Astrocyte (in vitro differentiated cells and primary cell): ENCODE measurements at regions not wholly inside any gene's neighbourhood (a gene's known extent, or its start where the extent isn't known, plus 50 kb on each side); places are given as distances from the start of the nearest gene placed in this dataset.

Experiments used
- DNase-seq: peaks from one replicate; pipeline ENCODE4 v3.0.0-alpha.2; 2010; ENCODE audit warnings: low read depth
- FAIRE-seq: peaks from 2 replicates; lab custom pipeline; 2011; peaks lifted over from hg19 to GRCh38; lab: Jason Lieb, UNC
- H2AFZ ChIP-seq: 2 replicates; pipeline ENCODE4 v1.6.0; 2012; ENCODE audit warnings: low read depth, low read length, inconsistent platforms
- H3K27ac ChIP-seq: 2 replicates; pipeline ENCODE4 v1.5.1; 2011; ENCODE audit warnings: low read depth, low read length, inconsistent platforms
- H3K27me3 ChIP-seq: 2 replicates; pipeline ENCODE4 v1.6.0; 2011; ENCODE audit warnings: low read length, inconsistent platforms; ENCODE audit not compliant: insufficient read depth
- H3K36me3 ChIP-seq: 2 replicates; pipeline ENCODE4 v1.5.1; 2011; ENCODE audit warnings: low read length, inconsistent platforms; ENCODE audit not compliant: insufficient read depth
- H3K4me1 ChIP-seq: 2 replicates; pipeline ENCODE4 v1.5.1; 2011; ENCODE audit warnings: low read length, inconsistent platforms; ENCODE audit not compliant: insufficient read depth
- H3K4me2 ChIP-seq: 2 replicates; pipeline ENCODE4 v1.6.0; 2012; ENCODE audit warnings: low read length, inconsistent platforms
- H3K4me3 ChIP-seq: 2 replicates; pipeline ENCODE4 v1.5.1; 2011; ENCODE audit warnings: low read depth, mild to moderate bottlenecking, low read length, inconsistent platforms; ENCODE audit not compliant: insufficient read depth
- H3K79me2 ChIP-seq: 2 replicates; pipeline ENCODE4 v1.6.0; 2012; ENCODE audit warnings: mild to moderate bottlenecking, low read length, inconsistent platforms; ENCODE audit not compliant: insufficient read depth
- H3K9ac ChIP-seq: 2 replicates; pipeline ENCODE4 v1.6.0; 2012; ENCODE audit warnings: mild to moderate bottlenecking, low read length, inconsistent platforms
- H3K9me3 ChIP-seq: 2 replicates; pipeline ENCODE4 v1.5.1; 2012; ENCODE audit warnings: low read depth, mild to moderate bottlenecking, low read length, inconsistent platforms; ENCODE audit not compliant: insufficient read depth
- H4K20me1 ChIP-seq: 2 replicates; pipeline ENCODE4 v1.6.0; 2012; ENCODE audit warnings: low read length, inconsistent platforms; ENCODE audit not compliant: insufficient read depth
- H3K27ac Mint-ChIP-seq: one replicate; pipeline ENCODE4 v1.8.0; 2021; ENCODE audit warnings: mild to moderate bottlenecking, mixed read lengths; ENCODE audit not compliant: unreplicated experiment
- H3K27me3 Mint-ChIP-seq: one replicate; pipeline ENCODE4 v1.8.0; 2021; ENCODE audit warnings: low read depth, mixed read lengths; ENCODE audit not compliant: unreplicated experiment
- H3K36me3 Mint-ChIP-seq: one replicate; pipeline ENCODE4 v1.8.0; 2021; ENCODE audit warnings: low read depth, mixed read lengths; ENCODE audit not compliant: unreplicated experiment
- H3K4me1 Mint-ChIP-seq: one replicate; pipeline ENCODE4 v1.8.0; 2021; ENCODE audit warnings: low read depth, mixed read lengths; ENCODE audit not compliant: unreplicated experiment
- H3K4me3 Mint-ChIP-seq: one replicate; pipeline ENCODE4 v1.8.0; 2021; ENCODE audit warnings: mild to moderate bottlenecking, moderate library complexity, mixed read lengths; ENCODE audit not compliant: unreplicated experiment
- H3K9me3 Mint-ChIP-seq: one replicate; pipeline ENCODE4 v1.8.0; 2021; ENCODE audit warnings: mild to moderate bottlenecking, mixed read lengths; ENCODE audit not compliant: unreplicated experiment
- CTCF ChIP-seq: IDR thresholded peaks from 2 replicates; pipeline ENCODE4 v1.5.1; 2011; ENCODE audit warnings: low read depth, mild to moderate bottlenecking, inconsistent platforms, low read length, moderate library complexity; ENCODE audit not compliant: insufficient read depth
- EZH2 ChIP-seq: IDR thresholded peaks from 2 replicates; pipeline ENCODE4 v1.6.1; 2012; ENCODE audit warnings: mild to moderate bottlenecking, low read length, inconsistent platforms; ENCODE audit not compliant: insufficient read depth

- Histone ChIP-seq H2AFZ (no peak overlapping the region), H3K36me3 (no peaks in the 10 kb centered on the region), H3K27ac (no peak overlapping the region), H3K27me3 (no peaks in the 10 kb centered on the region), H4K20me1 (no peaks in the 10 kb centered on the region), H3K4me1 (no peaks in the 10 kb centered on the region), H3K9ac (no peak overlapping the region), H3K4me2 (no peak overlapping the region), H3K9me3 (no peaks in the 10 kb centered on the region), H3K4me3 (no peak overlapping the region), H3K79me2 (no peaks in the 10 kb centered on the region)
- TF ChIP-seq EZH2: no peak
- no peak for TF ChIP-seq CTCF
- H3K4me3 Mint-ChIP-seq: no peak overlapping the region
- H3K9me3 Mint-ChIP-seq: no peaks in the 10 kb centered on the region
- peaks cover 2% of the 10 kb centered on the region for H3K27me3 Mint-ChIP-seq
- H3K36me3 Mint-ChIP-seq: no peaks in the 10 kb centered on the region
- peaks cover 3% of the 10 kb centered on the region for H3K4me1 Mint-ChIP-seq
- no peak for FAIRE-seq
- no peak for DNase-seq
- no peak overlapping the region for H3K27ac Mint-ChIP-seq
Observed at GRCh38 chr1:220458936-220459335, 69.0 kb upstream of the MARK1 start.

- Histone ChIP-seq H3K27me3 (no peaks in the 10 kb centered on the region), H3K4me3 (no peak overlapping the region), H3K79me2 (no peaks in the 10 kb centered on the region), H3K4me1 (no peaks in the 10 kb centered on the region), H3K27ac (no peak overlapping the region), H3K9ac (no peak overlapping the region), H4K20me1 (no peaks in the 10 kb centered on the region), H3K9me3 (no peaks in the 10 kb centered on the region), H2AFZ (no peak overlapping the region), H3K36me3 (no peaks in the 10 kb centered on the region), H3K4me2 (no peak overlapping the region)
- no peak for DNase-seq
- peaks cover 2% of the 10 kb centered on the region for H3K27me3 Mint-ChIP-seq
- no peaks in the 10 kb centered on the region for H3K36me3 Mint-ChIP-seq
- no peaks in the 10 kb centered on the region for H3K9me3 Mint-ChIP-seq
- no peak overlapping the region for H3K4me3 Mint-ChIP-seq
- no peak for FAIRE-seq
- H3K27ac Mint-ChIP-seq: no peak overlapping the region
- no peak for TF ChIP-seq CTCF
- TF ChIP-seq EZH2: no peak
- H3K4me1 Mint-ChIP-seq: peaks cover 5% of the 10 kb centered on the region
Observed at GRCh38 chr1:220457957-220458609, 69.9 kb upstream of the MARK1 start.

GRCh38 chr1:220455559-220455958, 72.4 kb upstream of the MARK1 start:
- H2AFZ ChIP-seq: no peak overlapping the region
- Mint-ChIP-seq H3K27ac (no peak overlapping the region), H3K27me3 (peaks cover 2% of the 10 kb centered on the region), H3K36me3 (no peaks in the 10 kb centered on the region), H3K4me1 (peaks cover 10% of the 10 kb centered on the region), H3K4me3 (no peak overlapping the region), H3K9me3 (no peaks in the 10 kb centered on the region)
- no peaks in the 10 kb centered on the region for H3K27me3 ChIP-seq
- FAIRE-seq (no peak), DNase-seq (no peak)
- no peaks in the 10 kb centered on the region for H3K36me3 ChIP-seq
- H3K27ac ChIP-seq: no peak overlapping the region
- H3K4me1 ChIP-seq: no peaks in the 10 kb centered on the region
- H3K4me3 ChIP-seq: no peak overlapping the region
- no peak overlapping the region for H3K4me2 ChIP-seq
- no peaks in the 10 kb centered on the region for H3K9me3 ChIP-seq
- no peak overlapping the region for H3K9ac ChIP-seq
- TF ChIP-seq CTCF: no peak
- H4K20me1 ChIP-seq: no peaks in the 10 kb centered on the region
- H3K79me2 ChIP-seq: no peaks in the 10 kb centered on the region
